C4-2B (cell line): ENCODE measurements at regions not wholly inside any gene's neighbourhood (a gene's known extent, or its start where the extent isn't known, plus 50 kb on each side); places are given as distances from the start of the nearest gene placed in this dataset.

ENCODE experiments used
- H3K27ac ChIP-seq: fragments of 450-650 bp; 2 replicates; pipeline ENCODE4 v1.5.1; 2017
- ZFX ChIP-seq: fragments of 450-650 bp; IDR thresholded peaks from 2 replicates; pipeline ENCODE4 v1.6.1; 2017
- TF ChIP-seq, protein P1 (sequence below): fragments of 450-650 bp; conservative IDR thresholded peaks from 2 replicates; pipeline ENCODE4 v1.5.1; 2017; ENCODE audit warnings: mild to moderate bottlenecking

DNA sequence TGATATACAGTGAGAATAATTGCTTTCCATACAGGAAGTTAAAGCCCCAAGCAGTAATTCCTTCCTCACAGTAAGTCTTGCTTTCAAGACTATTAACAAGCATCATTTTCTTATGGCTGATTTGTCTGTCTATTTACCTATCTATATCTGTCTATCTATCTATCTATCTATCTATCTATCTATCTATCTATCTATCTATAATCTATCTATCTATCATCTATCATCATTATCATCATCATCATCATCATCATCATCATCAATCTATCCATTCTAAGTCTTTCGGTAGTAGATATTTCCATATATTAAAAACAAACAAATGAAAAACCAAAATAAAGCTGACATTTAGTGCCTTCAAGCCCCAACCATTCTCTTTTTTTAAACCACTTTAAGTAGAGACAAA is 224.4 kb upstream of the RXFP2 start:
- TF ChIP-seq, protein P1, sequence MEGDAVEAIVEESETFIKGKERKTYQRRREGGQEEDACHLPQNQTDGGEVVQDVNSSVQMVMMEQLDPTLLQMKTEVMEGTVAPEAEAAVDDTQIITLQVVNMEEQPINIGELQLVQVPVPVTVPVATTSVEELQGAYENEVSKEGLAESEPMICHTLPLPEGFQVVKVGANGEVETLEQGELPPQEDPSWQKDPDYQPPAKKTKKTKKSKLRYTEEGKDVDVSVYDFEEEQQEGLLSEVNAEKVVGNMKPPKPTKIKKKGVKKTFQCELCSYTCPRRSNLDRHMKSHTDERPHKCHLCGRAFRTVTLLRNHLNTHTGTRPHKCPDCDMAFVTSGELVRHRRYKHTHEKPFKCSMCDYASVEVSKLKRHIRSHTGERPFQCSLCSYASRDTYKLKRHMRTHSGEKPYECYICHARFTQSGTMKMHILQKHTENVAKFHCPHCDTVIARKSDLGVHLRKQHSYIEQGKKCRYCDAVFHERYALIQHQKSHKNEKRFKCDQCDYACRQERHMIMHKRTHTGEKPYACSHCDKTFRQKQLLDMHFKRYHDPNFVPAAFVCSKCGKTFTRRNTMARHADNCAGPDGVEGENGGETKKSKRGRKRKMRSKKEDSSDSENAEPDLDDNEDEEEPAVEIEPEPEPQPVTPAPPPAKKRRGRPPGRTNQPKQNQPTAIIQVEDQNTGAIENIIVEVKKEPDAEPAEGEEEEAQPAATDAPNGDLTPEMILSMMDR, result no peak
- no peak for TF ChIP-seq ZFX
- H3K27ac ChIP-seq, result no peak overlapping the region

DNA sequence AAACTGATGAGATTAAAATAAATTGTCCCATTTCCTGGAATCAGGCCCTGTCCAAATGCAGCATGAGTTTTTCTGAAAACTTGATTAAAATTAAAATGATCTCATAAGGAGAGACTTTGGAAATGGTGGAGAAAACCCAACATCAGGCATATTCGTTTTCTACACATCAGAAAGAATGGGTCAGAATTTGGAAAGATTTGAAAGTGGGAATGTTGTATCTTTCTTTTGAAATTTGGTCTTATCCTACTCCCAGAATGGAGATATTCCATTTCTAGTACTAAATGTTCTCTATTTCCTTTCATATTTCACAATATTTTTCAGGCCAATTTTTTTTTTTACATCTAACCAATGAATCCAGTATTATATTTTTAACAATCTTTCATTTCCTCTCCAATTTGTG is 223.9 kb upstream of the RXFP2 start:
- no peak for TF ChIP-seq ZFX
- TF ChIP-seq, protein P1, result no peak
- H3K27ac ChIP-seq, result no peak overlapping the region

DNA sequence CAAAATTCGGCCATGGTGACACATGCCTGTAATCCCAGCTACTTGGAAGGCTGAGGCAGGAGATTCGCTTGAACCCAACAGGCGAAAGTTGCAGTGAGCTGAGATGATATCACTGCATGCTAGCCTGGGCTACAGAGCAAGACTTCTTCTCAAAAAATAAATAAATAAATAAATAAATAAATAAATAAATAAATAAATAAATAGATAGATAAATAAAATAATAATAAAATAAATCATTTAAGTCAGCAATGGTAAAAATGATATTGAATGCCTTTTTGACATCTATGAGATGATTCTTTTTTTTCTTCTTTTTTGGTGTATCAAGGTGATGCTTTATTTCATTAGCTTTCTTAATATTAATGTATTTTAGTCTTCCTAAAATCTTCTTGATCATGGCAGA is 221.7 kb upstream of the RXFP2 start:
- H3K27ac ChIP-seq, result no peak overlapping the region
- TF ChIP-seq, protein P1, result no peak
- TF ChIP-seq ZFX, result no peak

DNA sequence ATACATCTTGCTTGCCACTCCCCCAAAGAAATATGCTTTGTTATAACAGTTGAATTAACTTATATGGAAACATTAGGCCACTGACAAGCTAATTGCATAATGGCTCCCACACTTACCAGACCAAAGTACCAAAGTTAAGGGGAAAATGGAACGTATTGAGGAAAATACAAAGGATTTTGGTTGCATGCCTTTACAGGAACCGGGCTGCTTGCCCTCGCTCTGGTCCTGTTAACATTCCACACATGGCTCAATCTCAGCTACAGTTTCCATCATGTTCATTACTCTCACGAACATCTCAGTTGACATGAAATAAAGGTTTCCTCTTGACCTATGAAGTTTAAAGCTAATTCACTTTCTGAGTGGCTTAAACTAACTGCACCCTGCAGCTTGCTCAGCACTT is 220.7 kb upstream of the RXFP2 start:
- TF ChIP-seq, protein P1, result no peak
- no peak for TF ChIP-seq ZFX
- H3K27ac ChIP-seq, result no peak overlapping the region

DNA sequence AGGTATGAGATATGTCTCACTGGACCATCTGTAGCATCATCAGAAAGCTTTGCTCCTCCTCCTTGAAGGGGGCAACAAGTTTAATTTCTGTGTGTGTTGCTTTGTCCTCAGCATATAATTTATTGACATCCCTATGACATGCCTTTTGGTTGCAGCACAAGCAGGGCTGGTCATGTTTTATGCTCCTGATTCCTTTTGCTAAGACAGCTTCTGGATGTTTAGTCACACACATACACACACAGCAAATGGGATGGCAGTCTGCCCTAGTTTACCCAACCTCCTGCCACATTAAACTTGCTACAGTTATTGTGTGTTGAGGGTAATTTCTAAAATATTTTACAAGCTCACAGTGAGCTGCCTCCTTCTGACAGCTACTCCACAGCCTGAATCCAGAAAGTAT is 217.9 kb upstream of the RXFP2 start:
- TF ChIP-seq, protein P1, result no peak
- no peak for TF ChIP-seq ZFX
- no peak overlapping the region for H3K27ac ChIP-seq

DNA sequence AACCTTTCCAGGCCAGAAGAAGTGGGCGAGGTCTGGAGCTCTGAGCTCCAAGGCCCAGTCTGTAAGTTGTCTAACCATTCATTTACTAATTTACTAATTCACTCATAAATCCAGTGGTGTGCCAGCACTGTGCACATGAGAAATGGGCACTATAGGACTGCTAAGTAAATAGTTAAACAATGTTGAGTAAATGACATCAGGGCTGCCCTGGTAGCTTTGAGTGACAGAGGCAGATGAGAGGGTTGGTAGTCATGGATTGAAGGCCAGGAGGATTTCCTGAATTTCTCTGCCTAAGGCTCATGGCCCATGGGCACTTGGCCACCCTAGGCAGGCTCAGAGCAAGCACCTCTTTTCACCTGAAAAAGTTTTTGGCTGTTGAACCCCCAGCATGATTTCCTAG is 216.9 kb upstream of the RXFP2 start:
- TF ChIP-seq, protein P1, result no peak
- TF ChIP-seq ZFX, result no peak
- no peak overlapping the region for H3K27ac ChIP-seq

DNA sequence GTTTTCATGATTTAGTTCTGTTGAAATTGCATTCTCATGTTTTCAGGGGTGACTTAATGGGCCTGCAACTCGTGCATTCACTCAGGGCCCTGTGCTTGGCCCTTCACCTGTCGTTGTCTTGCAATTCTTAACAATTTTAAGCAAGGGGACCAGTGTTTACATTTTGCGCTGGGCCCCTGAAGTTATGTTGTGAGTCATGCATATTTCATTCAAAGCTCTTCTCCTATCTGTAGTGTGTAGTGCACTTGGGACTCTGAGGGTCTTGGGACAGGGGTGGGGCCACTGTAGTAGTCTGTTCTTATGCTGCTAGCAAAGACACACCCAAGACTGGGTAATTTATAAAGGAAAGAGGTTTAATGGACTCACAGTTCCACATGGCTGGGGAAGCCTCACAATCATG is 211.2 kb upstream of the RXFP2 start:
- TF ChIP-seq ZFX, result no peak
- TF ChIP-seq, protein P1, result no peak
- no peak overlapping the region for H3K27ac ChIP-seq
